ENCODE measurements at regions not wholly inside any gene's neighbourhood (a gene's known extent, or its start where the extent isn't known, plus 50 kb on each side); places are given as distances from the start of the nearest gene placed in this dataset.

- Histone ChIP-seq H3K4me3 (ENCODE audit: control insufficient read depth in 1 of 2, extremely low read depth in 1 of 2, low read length in 1 of 2) (no peak overlapping the region), H3K27ac (ENCODE audit: low read length) (no peak overlapping the region), H3K27me3 (replicated peaks in 1 of 2; ENCODE audit: control insufficient read depth in 2 of 2, extremely low read depth in 1 of 2, insufficient read depth in 2 of 2, low read length in 1 of 2) (no peaks in the 10 kb centered on the region), H3K36me3 (ENCODE audit: control insufficient read depth in 2 of 2, extremely low read depth in 1 of 2, insufficient read depth in 1 of 2, low read length in 1 of 2) (no peaks in the 10 kb centered on the region), H3K9me3 (no peaks in the 10 kb centered on the region), H3K4me1 (ENCODE audit: control insufficient read depth in 1 of 2, extremely low read depth in 1 of 2, insufficient read depth in 2 of 2, low read length in 2 of 2) (no peaks in the 10 kb centered on the region)
- Mint-ChIP-seq H3K4me3 (no peak overlapping the region), H3K27me3 (no peaks in the 10 kb centered on the region), H3K9me3 (peaks cover 0 to 7% (median 4%) of the 10 kb centered on the region in 3 donors), H3K27ac (no peak overlapping the region), H3K36me3 (no peaks in the 10 kb centered on the region), H3K4me1 (no peaks in the 10 kb centered on the region)
- CTCF ChIA-PET, result no interaction called here
- POLR2A ChIA-PET, result no interaction called here
- ATAC-seq (replicated peaks in 1 of 4), result no peak
- WGBS (ENCODE audit: insufficient coverage), result no CpG with 5 or more reads among the region's 5 CpGs
- no peak for DNase-seq
Measured at GRCh38 chr9:79020276-79020675, 551.5 kb upstream of the TLE4 start.

- no peak for ATAC-seq (replicated peaks in 1 of 4)
- no peak overlapping the region for H3K27ac ChIP-seq (ENCODE audit: low read length)
- no peak overlapping the region for H3K4me3 ChIP-seq (ENCODE audit: control insufficient read depth in 1 of 2, extremely low read depth in 1 of 2, low read length in 1 of 2)
- POLR2A ChIA-PET, result no interaction called here
- DNase-seq, result no peak
- Mint-ChIP-seq H3K36me3 (no peaks in the 10 kb centered on the region), H3K4me3 (no peak overlapping the region), H3K9me3 (peaks cover 0 to 7% (median 4%) of the 10 kb centered on the region in 3 donors), H3K27ac (no peak overlapping the region), H3K27me3 (no peaks in the 10 kb centered on the region), H3K4me1 (no peaks in the 10 kb centered on the region)
- CTCF ChIA-PET, result no interaction called here
- no peaks in the 10 kb centered on the region for H3K27me3 ChIP-seq (replicated peaks in 1 of 2; ENCODE audit: control insufficient read depth in 2 of 2, extremely low read depth in 1 of 2, insufficient read depth in 2 of 2, low read length in 1 of 2)
- no peaks in the 10 kb centered on the region for H3K9me3 ChIP-seq
- H3K4me1 ChIP-seq (ENCODE audit: control insufficient read depth in 1 of 2, extremely low read depth in 1 of 2, insufficient read depth in 2 of 2, low read length in 2 of 2), result no peaks in the 10 kb centered on the region
- H3K36me3 ChIP-seq (ENCODE audit: control insufficient read depth in 2 of 2, extremely low read depth in 1 of 2, insufficient read depth in 1 of 2, low read length in 1 of 2), result no peaks in the 10 kb centered on the region
- WGBS (ENCODE audit: insufficient coverage), result no CpG with 5 or more reads among the region's 1 CpG
Measured at GRCh38 chr9:79021084-79021483, 550.7 kb upstream of the TLE4 start.

DNA sequence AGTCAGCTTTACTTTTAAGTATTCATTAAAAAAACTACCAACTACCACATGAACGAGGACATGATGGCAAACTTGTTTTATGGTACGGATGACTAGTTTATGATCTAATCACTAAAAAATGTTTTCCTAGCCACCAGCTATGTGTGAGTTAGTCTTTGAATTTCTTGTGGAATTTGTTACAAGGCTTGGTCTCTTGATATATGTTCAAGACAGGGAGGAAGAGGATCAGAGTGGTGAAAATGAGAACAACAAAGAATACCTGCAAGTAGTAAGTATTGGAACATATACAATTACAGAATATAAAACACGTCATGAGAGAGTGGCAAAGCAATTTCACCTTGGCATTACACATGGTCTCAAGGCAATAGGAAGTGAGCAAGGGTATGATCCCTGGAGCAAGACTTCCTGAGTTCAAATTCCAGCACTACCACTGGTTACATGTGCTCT is 548.6 kb upstream of the TLE4 start:
- Mint-ChIP-seq H3K27ac (no peak overlapping the region), H3K4me3 (no peak overlapping the region)

DNA sequence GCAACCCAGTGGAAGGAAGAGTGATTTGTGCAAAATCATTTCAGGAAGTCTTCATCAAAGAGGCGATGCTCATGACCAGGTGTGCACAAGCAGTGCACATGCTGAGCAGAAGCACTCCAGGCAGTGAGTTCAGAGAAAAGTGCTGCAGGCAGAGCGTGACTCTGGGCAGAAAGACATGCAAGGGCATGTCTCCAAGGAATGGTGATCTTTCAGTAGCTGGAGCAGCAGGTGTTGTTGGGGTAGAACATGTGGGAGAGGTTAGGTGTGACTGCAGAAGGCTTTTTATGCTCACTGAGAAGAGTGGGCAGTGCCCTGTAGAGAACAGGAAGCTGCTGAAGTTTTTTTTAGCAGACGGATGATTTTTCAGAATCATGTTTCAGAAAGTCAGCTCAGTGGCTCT is 545.4 kb upstream of the TLE4 start:
- WGBS (ENCODE audit: insufficient coverage), result 9% methylated on average over 3 of the region's 3 CpGs
- ATAC-seq (replicated peaks in 1 of 4) (no peak), DNase-seq (no peak)
- no peaks in the 10 kb centered on the region for H3K9me3 Mint-ChIP-seq
- ChIA-PET CTCF (no interaction called here), POLR2A (no interaction called here)
- no peak overlapping the region for H3K27ac Mint-ChIP-seq
- H3K4me1 Mint-ChIP-seq, result no peaks in the 10 kb centered on the region
- Histone ChIP-seq H3K9me3 (no peaks in the 10 kb centered on the region), H3K27ac (ENCODE audit: low read length) (no peak overlapping the region), H3K4me1 (ENCODE audit: control insufficient read depth in 1 of 2, extremely low read depth in 1 of 2, insufficient read depth in 2 of 2, low read length in 2 of 2) (no peaks in the 10 kb centered on the region), H3K4me3 (ENCODE audit: control insufficient read depth in 1 of 2, extremely low read depth in 1 of 2, low read length in 1 of 2) (no peak overlapping the region), H3K36me3 (ENCODE audit: control insufficient read depth in 2 of 2, extremely low read depth in 1 of 2, insufficient read depth in 1 of 2, low read length in 1 of 2) (no peaks in the 10 kb centered on the region), H3K27me3 (replicated peaks in 1 of 2; ENCODE audit: control insufficient read depth in 2 of 2, extremely low read depth in 1 of 2, insufficient read depth in 2 of 2, low read length in 1 of 2) (no peaks in the 10 kb centered on the region)
- H3K4me3 Mint-ChIP-seq, result no peak overlapping the region
- no peaks in the 10 kb centered on the region for H3K27me3 Mint-ChIP-seq
- H3K36me3 Mint-ChIP-seq, result no peaks in the 10 kb centered on the region

More for the DNA sequence above, 548.6 kb upstream of the TLE4 start:
- Histone ChIP-seq H3K27ac (ENCODE audit: low read length) (no peak overlapping the region), H3K27me3 (replicated peaks in 1 of 2; ENCODE audit: control insufficient read depth in 2 of 2, extremely low read depth in 1 of 2, insufficient read depth in 2 of 2, low read length in 1 of 2) (no peaks in the 10 kb centered on the region), H3K4me1 (ENCODE audit: control insufficient read depth in 1 of 2, extremely low read depth in 1 of 2, insufficient read depth in 2 of 2, low read length in 2 of 2) (no peaks in the 10 kb centered on the region), H3K36me3 (ENCODE audit: control insufficient read depth in 2 of 2, extremely low read depth in 1 of 2, insufficient read depth in 1 of 2, low read length in 1 of 2) (no peaks in the 10 kb centered on the region), H3K9me3 (no peaks in the 10 kb centered on the region), H3K4me3 (ENCODE audit: control insufficient read depth in 1 of 2, extremely low read depth in 1 of 2, low read length in 1 of 2) (no peak overlapping the region)
- POLR2A ChIA-PET, result no interaction called here
- CTCF ChIA-PET, result no interaction called here
- ATAC-seq (replicated peaks in 1 of 4) (no peak), DNase-seq (no peak)
- Mint-ChIP-seq H3K4me1 (no peaks in the 10 kb centered on the region), H3K9me3 (peaks cover 0 to 7% (median 0%) of the 10 kb centered on the region in 3 donors), H3K27me3 (no peaks in the 10 kb centered on the region), H3K36me3 (no peaks in the 10 kb centered on the region)
- WGBS (ENCODE audit: insufficient coverage), result no CpG with 5 or more reads among the region's 3 CpGs

- Mint-ChIP-seq H3K4me3 (no peak overlapping the region), H3K36me3 (no peaks in the 10 kb centered on the region), H3K4me1 (no peaks in the 10 kb centered on the region), H3K27me3 (no peaks in the 10 kb centered on the region), H3K27ac (no peak overlapping the region), H3K9me3 (no peaks in the 10 kb centered on the region)
- ATAC-seq (replicated peaks in 1 of 4), result no peak
- ChIA-PET POLR2A (interaction anchor here in 1 of 2 donors (0.5 kb wide), 1 partner anchor 529 kb away, joined by 6 read pairs; no protein-coding TSS in a partner anchor), CTCF (no interaction called here)
- no peak overlapping the region for H3K4me3 ChIP-seq (ENCODE audit: control insufficient read depth in 1 of 2, extremely low read depth in 1 of 2, low read length in 1 of 2)
- H3K9me3 ChIP-seq, result no peaks in the 10 kb centered on the region
- no peaks in the 10 kb centered on the region for H3K36me3 ChIP-seq (ENCODE audit: control insufficient read depth in 2 of 2, extremely low read depth in 1 of 2, insufficient read depth in 1 of 2, low read length in 1 of 2)
- H3K4me1 ChIP-seq (ENCODE audit: control insufficient read depth in 1 of 2, extremely low read depth in 1 of 2, insufficient read depth in 2 of 2, low read length in 2 of 2), result no peaks in the 10 kb centered on the region
- H3K27ac ChIP-seq (ENCODE audit: low read length), result no peak overlapping the region
- WGBS (ENCODE audit: insufficient coverage), result 50% methylated on average over 1 of the region's 3 CpGs
- no peak for DNase-seq
- peaks cover 0 to 1% of the 10 kb centered on the region in 2 experiments for H3K27me3 ChIP-seq (replicated peaks in 1 of 2; ENCODE audit: control insufficient read depth in 2 of 2, extremely low read depth in 1 of 2, insufficient read depth in 2 of 2, low read length in 1 of 2)
Measured at GRCh38 chr9:79028101-79028500, 543.7 kb upstream of the TLE4 start.

GRCh38 chr9:79034583-79034982 is 537.2 kb upstream of the TLE4 start:
- Histone ChIP-seq H3K4me1 (ENCODE audit: control insufficient read depth in 1 of 2, extremely low read depth in 1 of 2, insufficient read depth in 2 of 2, low read length in 2 of 2) (no peaks in the 10 kb centered on the region), H3K9me3 (no peaks in the 10 kb centered on the region), H3K27ac (ENCODE audit: low read length) (no peak overlapping the region), H3K36me3 (ENCODE audit: control insufficient read depth in 2 of 2, extremely low read depth in 1 of 2, insufficient read depth in 1 of 2, low read length in 1 of 2) (no peaks in the 10 kb centered on the region), H3K4me3 (ENCODE audit: control insufficient read depth in 1 of 2, extremely low read depth in 1 of 2, low read length in 1 of 2) (no peak overlapping the region), H3K27me3 (replicated peaks in 1 of 2; ENCODE audit: control insufficient read depth in 2 of 2, extremely low read depth in 1 of 2, insufficient read depth in 2 of 2, low read length in 1 of 2) (peaks cover 0 to 4% of the 10 kb centered on the region in 2 experiments)
- WGBS (ENCODE audit: insufficient coverage), result 93% methylated on average over 2 of the region's 4 CpGs
- H3K36me3 Mint-ChIP-seq, result no peaks in the 10 kb centered on the region
- no peak overlapping the region for H3K27ac Mint-ChIP-seq
- no peak for DNase-seq
- CTCF ChIA-PET, result no interaction called here
- H3K4me1 Mint-ChIP-seq, result no peaks in the 10 kb centered on the region
- H3K27me3 Mint-ChIP-seq, result peaks cover 0 to 4% of the 10 kb centered on the region in 2 donors
- POLR2A ChIA-PET, result no interaction called here
- H3K9me3 Mint-ChIP-seq, result peaks cover 0 to 7% (median 4%) of the 10 kb centered on the region in 3 donors
- no peak for ATAC-seq (replicated peaks in 1 of 4)
- H3K4me3 Mint-ChIP-seq, result no peak overlapping the region

DNA sequence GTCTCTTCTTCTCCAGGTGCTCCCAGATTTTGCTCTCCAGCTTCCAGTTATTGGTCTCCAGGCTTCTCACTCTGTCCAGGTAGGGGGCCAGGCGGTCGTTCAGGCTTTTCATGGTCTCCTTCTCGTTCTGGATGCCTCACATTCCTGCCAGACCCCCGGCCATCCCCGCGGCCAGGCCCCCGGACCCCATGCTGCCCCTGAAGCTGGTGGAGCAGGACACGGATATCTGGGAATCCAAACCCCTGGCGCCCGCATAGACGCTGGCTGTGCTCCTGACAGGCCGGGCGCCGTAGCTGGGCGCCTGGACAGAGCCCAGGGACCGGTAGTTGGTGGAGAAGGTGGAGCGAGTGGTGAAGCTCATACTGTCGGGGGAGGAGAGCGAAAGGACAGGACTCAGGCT is 534.4 kb upstream of the TLE4 start:
- Histone ChIP-seq H3K4me3 (ENCODE audit: control insufficient read depth in 1 of 2, extremely low read depth in 1 of 2, low read length in 1 of 2) (no peak overlapping the region), H3K27me3 (replicated peaks in 1 of 2; ENCODE audit: control insufficient read depth in 2 of 2, extremely low read depth in 1 of 2, insufficient read depth in 2 of 2, low read length in 1 of 2) (peaks cover 0 to 4% of the 10 kb centered on the region in 2 experiments), H3K4me1 (ENCODE audit: control insufficient read depth in 1 of 2, extremely low read depth in 1 of 2, insufficient read depth in 2 of 2, low read length in 2 of 2) (no peaks in the 10 kb centered on the region), H3K27ac (ENCODE audit: low read length) (no peak overlapping the region), H3K36me3 (ENCODE audit: control insufficient read depth in 2 of 2, extremely low read depth in 1 of 2, insufficient read depth in 1 of 2, low read length in 1 of 2) (no peaks in the 10 kb centered on the region), H3K9me3 (no peaks in the 10 kb centered on the region)
- Mint-ChIP-seq H3K36me3 (no peaks in the 10 kb centered on the region), H3K27me3 (peaks cover 0 to 4% of the 10 kb centered on the region in 2 donors), H3K9me3 (peaks cover 0 to 7% (median 4%) of the 10 kb centered on the region in 3 donors), H3K4me1 (no peaks in the 10 kb centered on the region), H3K4me3 (no peak overlapping the region), H3K27ac (no peak overlapping the region)
- POLR2A ChIA-PET, result no interaction called here
- no peak for ATAC-seq (replicated peaks in 1 of 4)
- WGBS (ENCODE audit: insufficient coverage), result 91% methylated on average over 10 of the region's 19 CpGs
- no peak for DNase-seq
- CTCF ChIA-PET, result no interaction called here

All from T-cell (primary cell).